Neural progenitor cell (in vitro differentiated cells): ENCODE measurements at regions not wholly inside any gene's neighbourhood (a gene's known extent, or its start where the extent isn't known, plus 50 kb on each side); places are given as distances from the start of the nearest gene placed in this dataset.
"Not testable (repeated sequence)": the region's sequence is repeated elsewhere in the genome, so short reads cannot be mapped to it uniquely, and the experiment has no call there.

ENCODE experiments used
- CTCF ChIP-seq: fragments of 200-600 bp; sonication (generic); IDR thresholded peaks from 2 replicates; pipeline ENCODE4 v1.5.1; 2017; ENCODE audit warnings: antibody characterized with exemption, mild to moderate bottlenecking
- EZH2 ChIP-seq: fragments of 200-600 bp; sonication (generic); IDR thresholded peaks from 2 replicates; pipeline ENCODE4 v1.6.1; 2017; ENCODE audit warnings: antibody characterized with exemption, mild to moderate bottlenecking, moderate library complexity

- TF ChIP-seq CTCF, EZH2: not testable (repeated sequence)
Measured at GRCh38 chr11:29219531-29219930, 797.3 kb downstream of the KCNA4 start.
